Activated CD8-positive, alpha-beta T cell treated with anti-CD3 and anti-CD28 coated beads, Interleukin-2, amount 10 ng/mL, durations not matched to agents 7 days and 5 days (primary cell): ENCODE measurements at regions not wholly inside any gene's neighbourhood (a gene's known extent, or its start where the extent isn't known, plus 50 kb on each side); places are given as distances from the start of the nearest gene placed in this dataset.

ENCODE experiments used
- ATAC-seq: fragments of 150-1000 bp; cut with Tn5 transposase; one replicate; pipeline ENCODE4 v1.10.0; 2021; ENCODE audit warnings: moderate library complexity
- CTCF ChIA-PET: fragments of 350-600 bp; sonication (Branson Sonifier 250); formaldehyde crosslinking; loops from one replicate; lab custom pipeline; 2021; ENCODE audit warnings: antibody characterized with exemption; lab: Charles Lee
- POLR2A ChIA-PET: fragments of 350-600 bp; sonication (Branson Sonifier 250); formaldehyde crosslinking; loops from one replicate; lab custom pipeline; 2021; ENCODE audit warnings: antibody characterized with exemption; lab: Charles Lee
- DNase-seq: peaks from one replicate; pipeline ENCODE4 v3.0.0-alpha.2; 2020
- H3K27ac Mint-ChIP-seq: one replicate; pipeline ENCODE4 v1.8.0; 2021; ENCODE audit warnings: mild to moderate bottlenecking, mixed read lengths
- H3K27me3 Mint-ChIP-seq: one replicate; pipeline ENCODE4 v1.8.0; 2021; ENCODE audit warnings: low read depth, mixed read lengths
- H3K36me3 Mint-ChIP-seq: one replicate; pipeline ENCODE4 v1.8.0; 2021; ENCODE audit warnings: low read depth, mixed read lengths
- H3K4me1 Mint-ChIP-seq: one replicate; pipeline ENCODE4 v1.8.0; 2021; ENCODE audit warnings: low read depth, mixed read lengths
- H3K4me3 Mint-ChIP-seq: one replicate; pipeline ENCODE4 v1.8.0; 2021; ENCODE audit warnings: mild to moderate bottlenecking, mixed read lengths
- H3K9me3 Mint-ChIP-seq: one replicate; pipeline ENCODE4 v1.8.0; 2022; ENCODE audit warnings: mixed read lengths; ENCODE audit not compliant: insufficient read depth

GRCh38 chr11:45482331-45482730, 183.1 kb downstream of the CHST1 start:
- no peaks in the 10 kb centered on the region for H3K36me3 Mint-ChIP-seq
- POLR2A ChIA-PET, result no interaction called here
- no peaks in the 10 kb centered on the region for H3K9me3 Mint-ChIP-seq
- H3K4me1 Mint-ChIP-seq, result no peaks in the 10 kb centered on the region
- H3K4me3 Mint-ChIP-seq, result no peak overlapping the region
- ATAC-seq (no peak), DNase-seq (no peak)
- peaks cover 2% of the 10 kb centered on the region for H3K27me3 Mint-ChIP-seq
- no peak overlapping the region for H3K27ac Mint-ChIP-seq
- CTCF ChIA-PET, result no interaction called here

GRCh38 chr11:45481026-45481425, 184.4 kb downstream of the CHST1 start:
- Mint-ChIP-seq H3K4me3 (no peak overlapping the region), H3K36me3 (no peaks in the 10 kb centered on the region), H3K9me3 (no peaks in the 10 kb centered on the region), H3K27ac (no peak overlapping the region), H3K27me3 (peaks cover 2% of the 10 kb centered on the region), H3K4me1 (no peaks in the 10 kb centered on the region)
- ChIA-PET CTCF (no interaction called here), POLR2A (no interaction called here)
- DNase-seq (no peak), ATAC-seq (no peak)

GRCh38 chr11:45477588-45477987, 187.8 kb downstream of the CHST1 start:
- ChIA-PET POLR2A (no interaction called here), CTCF (no interaction called here)
- peaks cover 2% of the 10 kb centered on the region for H3K27me3 Mint-ChIP-seq
- DNase-seq (no peak), ATAC-seq (no peak)
- no peaks in the 10 kb centered on the region for H3K36me3 Mint-ChIP-seq
- H3K4me3 Mint-ChIP-seq, result no peak overlapping the region
- no peaks in the 10 kb centered on the region for H3K9me3 Mint-ChIP-seq
- H3K27ac Mint-ChIP-seq, result no peak overlapping the region
- no peaks in the 10 kb centered on the region for H3K4me1 Mint-ChIP-seq

- no peak for ATAC-seq
- Mint-ChIP-seq H3K4me1 (no peaks in the 10 kb centered on the region), H3K4me3 (no peak overlapping the region), H3K9me3 (no peaks in the 10 kb centered on the region), H3K36me3 (no peaks in the 10 kb centered on the region), H3K27me3 (no peaks in the 10 kb centered on the region), H3K27ac (no peak overlapping the region)
- ChIA-PET CTCF (no interaction called here), POLR2A (interaction anchor here (0.5 kb wide), 1 partner anchor 1520 kb away, joined by 4 read pairs; no protein-coding TSS in a partner anchor)
- no peak for DNase-seq
Observed at GRCh38 chr11:45476126-45476525, 189.3 kb downstream of the CHST1 start.

- DNase-seq, result no peak
Observed at GRCh38 chr11:45475173-45475572, 189.0 kb upstream of the SYT13 start.

GRCh38 chr11:45473341-45473895, 187.3 kb upstream of the SYT13 start:
- DNase-seq, result no peak
- ChIA-PET CTCF (no interaction called here), POLR2A (no interaction called here)
- no peak for ATAC-seq
- Mint-ChIP-seq H3K27me3 (no peaks in the 10 kb centered on the region), H3K4me1 (no peaks in the 10 kb centered on the region), H3K27ac (no peak overlapping the region), H3K4me3 (no peak overlapping the region), H3K36me3 (no peaks in the 10 kb centered on the region), H3K9me3 (no peaks in the 10 kb centered on the region)

More at GRCh38 chr11:45475173-45475572, 189.0 kb upstream of the SYT13 start:
- POLR2A ChIA-PET, result no interaction called here
- CTCF ChIA-PET, result no interaction called here
- no peak overlapping the region for H3K4me3 Mint-ChIP-seq
- no peak overlapping the region for H3K27ac Mint-ChIP-seq
- no peaks in the 10 kb centered on the region for H3K36me3 Mint-ChIP-seq
- H3K4me1 Mint-ChIP-seq, result no peaks in the 10 kb centered on the region
- no peaks in the 10 kb centered on the region for H3K9me3 Mint-ChIP-seq
- no peak for ATAC-seq
- no peaks in the 10 kb centered on the region for H3K27me3 Mint-ChIP-seq

- no peak overlapping the region for H3K4me3 Mint-ChIP-seq
- no peak overlapping the region for H3K27ac Mint-ChIP-seq
- no peaks in the 10 kb centered on the region for H3K27me3 Mint-ChIP-seq
- no peak for ATAC-seq
- POLR2A ChIA-PET, result no interaction called here
- no peaks in the 10 kb centered on the region for H3K4me1 Mint-ChIP-seq
- no peaks in the 10 kb centered on the region for H3K36me3 Mint-ChIP-seq
- DNase-seq, result no peak
- CTCF ChIA-PET, result no interaction called here
- no peaks in the 10 kb centered on the region for H3K9me3 Mint-ChIP-seq
Observed at GRCh38 chr11:45472716-45473317, 186.7 kb upstream of the SYT13 start.

GRCh38 chr11:45471266-45471665, 185.1 kb upstream of the SYT13 start:
- CTCF ChIA-PET, result no interaction called here
- DNase-seq (no peak), ATAC-seq (no peak)
- no peaks in the 10 kb centered on the region for H3K27me3 Mint-ChIP-seq
- H3K9me3 Mint-ChIP-seq, result no peaks in the 10 kb centered on the region
- POLR2A ChIA-PET, result no interaction called here
- no peak overlapping the region for H3K27ac Mint-ChIP-seq
- H3K4me3 Mint-ChIP-seq, result no peak overlapping the region
- no peaks in the 10 kb centered on the region for H3K36me3 Mint-ChIP-seq
- H3K4me1 Mint-ChIP-seq, result no peaks in the 10 kb centered on the region

GRCh38 chr11:45470794-45471167, 184.6 kb upstream of the SYT13 start:
- no peaks in the 10 kb centered on the region for H3K4me1 Mint-ChIP-seq
- POLR2A ChIA-PET, result no interaction called here
- CTCF ChIA-PET, result no interaction called here
- H3K27ac Mint-ChIP-seq, result no peak overlapping the region
- DNase-seq (no peak), ATAC-seq (no peak)
- H3K4me3 Mint-ChIP-seq, result no peak overlapping the region
- no peaks in the 10 kb centered on the region for H3K27me3 Mint-ChIP-seq
- no peaks in the 10 kb centered on the region for H3K36me3 Mint-ChIP-seq
- H3K9me3 Mint-ChIP-seq, result no peaks in the 10 kb centered on the region

GRCh38 chr11:45470151-45470793, 184.1 kb upstream of the SYT13 start:
- no peak overlapping the region for H3K4me3 Mint-ChIP-seq
- H3K36me3 Mint-ChIP-seq, result no peaks in the 10 kb centered on the region
- H3K27me3 Mint-ChIP-seq, result no peaks in the 10 kb centered on the region
- no peaks in the 10 kb centered on the region for H3K9me3 Mint-ChIP-seq
- no peak for ATAC-seq
- DNase-seq, result no peak
- H3K4me1 Mint-ChIP-seq, result no peaks in the 10 kb centered on the region
- ChIA-PET POLR2A (no interaction called here), CTCF (no interaction called here)
- H3K27ac Mint-ChIP-seq, result no peak overlapping the region

GRCh38 chr11:45468267-45468856, 182.2 kb upstream of the SYT13 start:
- no peak for ATAC-seq
- no peak for DNase-seq
- H3K27ac Mint-ChIP-seq, result no peak overlapping the region
- no peaks in the 10 kb centered on the region for H3K36me3 Mint-ChIP-seq
- ChIA-PET POLR2A (no interaction called here), CTCF (interaction anchor here (0.9 kb wide), 1 partner anchor 128 kb away, joined by 3 read pairs; no protein-coding TSS in a partner anchor)
- H3K9me3 Mint-ChIP-seq, result no peaks in the 10 kb centered on the region
- H3K4me1 Mint-ChIP-seq, result no peaks in the 10 kb centered on the region
- H3K27me3 Mint-ChIP-seq, result no peaks in the 10 kb centered on the region
- no peak overlapping the region for H3K4me3 Mint-ChIP-seq

GRCh38 chr11:45463541-45463940, 177.4 kb upstream of the SYT13 start:
- ChIA-PET CTCF (no interaction called here), POLR2A (no interaction called here)
- DNase-seq (no peak), ATAC-seq (no peak)
- Mint-ChIP-seq H3K27ac (no peak overlapping the region), H3K4me1 (no peaks in the 10 kb centered on the region), H3K36me3 (no peaks in the 10 kb centered on the region), H3K9me3 (no peaks in the 10 kb centered on the region), H3K4me3 (no peak overlapping the region), H3K27me3 (peaks cover 4% of the 10 kb centered on the region)
